DND-41 (cell line): ENCODE measurements at regions not wholly inside any gene's neighbourhood (a gene's known extent, or its start where the extent isn't known, plus 50 kb on each side); places are given as distances from the start of the nearest gene placed in this dataset.

Source experiments
- ATAC-seq: fragments of 200-7000 bp; cut with Tn5 transposase; 3 replicates; pipeline ENCODE4 v1.9.1; 2021; ENCODE audit warnings: low read depth; ENCODE audit not compliant: insufficient read depth
- DNase-seq: peaks from one replicate; pipeline ENCODE4 v3.0.0-alpha.2; 2020
- H2AFZ ChIP-seq: 2 replicates; pipeline ENCODE4 v1.6.0; 2012; ENCODE audit warnings: low read depth, low read length
- H3K27ac ChIP-seq: 2 replicates; pipeline ENCODE4 v1.5.1; 2012; ENCODE audit warnings: low read length, inconsistent platforms
- H3K27me3 ChIP-seq: fragments of 200-600 bp; sonication (generic); 2 replicates; pipeline ENCODE4 v1.6.0; 2012; ENCODE audit warnings: low read length, mild to moderate bottlenecking, inconsistent platforms; ENCODE audit not compliant: insufficient read depth, poor library complexity
- H3K36me3 ChIP-seq: 2 replicates; pipeline ENCODE4 v1.5.1; 2012; ENCODE audit warnings: low read length, inconsistent platforms; ENCODE audit not compliant: insufficient read depth
- H3K4me1 ChIP-seq: 2 replicates; pipeline ENCODE4 v1.5.1; 2012; ENCODE audit warnings: mild to moderate bottlenecking, low read length; ENCODE audit not compliant: insufficient read depth
- H3K4me2 ChIP-seq: 2 replicates; pipeline ENCODE4 v1.6.0; 2012; ENCODE audit warnings: mild to moderate bottlenecking, moderate library complexity, low read length, inconsistent platforms; ENCODE audit not compliant: insufficient read depth
- H3K4me3 ChIP-seq, 2 experiments: fragments of 200-600 bp in 1 of 2; shearing (Covaris generic) in 1 of 2; 2 replicates each; pipeline ENCODE4 v1.5.1; 2012 to 2016; ENCODE audit warnings: inconsistent platforms in 2 of 2, low read length in 2 of 2, mild to moderate bottlenecking in 2 of 2, low read depth in 1 of 2, moderate library complexity in 1 of 2
- H3K79me2 ChIP-seq: 2 replicates; pipeline ENCODE4 v1.6.0; 2012; ENCODE audit warnings: low read length, inconsistent platforms; ENCODE audit not compliant: insufficient read depth
- H3K9ac ChIP-seq: 2 replicates; pipeline ENCODE4 v1.6.0; 2012; ENCODE audit warnings: low read depth, mild to moderate bottlenecking, inconsistent platforms, low read length, moderate library complexity
- H3K9me3 ChIP-seq: 2 replicates; pipeline ENCODE4 v1.5.1; 2012; ENCODE audit warnings: low read length, moderate library complexity, mild to moderate bottlenecking, inconsistent platforms; ENCODE audit not compliant: insufficient read depth, severe bottlenecking
- H4K20me1 ChIP-seq: 2 replicates; pipeline ENCODE4 v1.6.0; 2012; ENCODE audit warnings: low read length; ENCODE audit not compliant: insufficient read depth
- EZH2 ChIP-seq: IDR thresholded peaks from 3 replicates; pipeline ENCODE4 v1.6.1; 2012; ENCODE audit warnings: borderline replicate concordance, low read depth, mild to moderate bottlenecking, moderate library complexity, low read length, inconsistent platforms; ENCODE audit not compliant: severe bottlenecking
- TF ChIP-seq, protein P1 (sequence below): IDR thresholded peaks from 2 replicates; pipeline ENCODE4 v1.5.1; 2012; ENCODE audit warnings: borderline replicate concordance, low read length, moderate library complexity, mild to moderate bottlenecking; ENCODE audit not compliant: poor library complexity, severe bottlenecking; ENCODE audit errors: extremely low read depth

DNA sequence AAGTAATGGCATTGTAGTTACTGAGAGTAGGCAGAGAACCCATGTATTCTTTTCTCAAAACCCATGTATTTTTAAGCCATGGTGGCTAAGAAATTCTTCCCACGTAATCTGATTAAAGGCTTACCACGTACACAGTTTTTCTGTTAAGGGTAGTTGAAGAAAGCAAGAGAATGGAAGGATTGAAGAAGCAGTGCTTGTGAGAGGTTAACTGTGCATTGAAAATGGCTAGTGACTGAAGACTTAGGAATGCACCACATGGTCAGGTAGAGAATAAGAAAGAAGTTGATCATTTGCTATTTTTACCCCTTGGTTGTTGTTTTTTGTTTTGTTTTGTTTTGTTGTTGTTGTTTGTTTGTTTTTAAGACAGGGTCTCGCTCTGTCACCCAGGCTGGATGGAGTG is 178.9 kb upstream of the SNX7 start:
- TF ChIP-seq EZH2: no peak
- TF ChIP-seq, protein P1, sequence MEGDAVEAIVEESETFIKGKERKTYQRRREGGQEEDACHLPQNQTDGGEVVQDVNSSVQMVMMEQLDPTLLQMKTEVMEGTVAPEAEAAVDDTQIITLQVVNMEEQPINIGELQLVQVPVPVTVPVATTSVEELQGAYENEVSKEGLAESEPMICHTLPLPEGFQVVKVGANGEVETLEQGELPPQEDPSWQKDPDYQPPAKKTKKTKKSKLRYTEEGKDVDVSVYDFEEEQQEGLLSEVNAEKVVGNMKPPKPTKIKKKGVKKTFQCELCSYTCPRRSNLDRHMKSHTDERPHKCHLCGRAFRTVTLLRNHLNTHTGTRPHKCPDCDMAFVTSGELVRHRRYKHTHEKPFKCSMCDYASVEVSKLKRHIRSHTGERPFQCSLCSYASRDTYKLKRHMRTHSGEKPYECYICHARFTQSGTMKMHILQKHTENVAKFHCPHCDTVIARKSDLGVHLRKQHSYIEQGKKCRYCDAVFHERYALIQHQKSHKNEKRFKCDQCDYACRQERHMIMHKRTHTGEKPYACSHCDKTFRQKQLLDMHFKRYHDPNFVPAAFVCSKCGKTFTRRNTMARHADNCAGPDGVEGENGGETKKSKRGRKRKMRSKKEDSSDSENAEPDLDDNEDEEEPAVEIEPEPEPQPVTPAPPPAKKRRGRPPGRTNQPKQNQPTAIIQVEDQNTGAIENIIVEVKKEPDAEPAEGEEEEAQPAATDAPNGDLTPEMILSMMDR: no peak
- ATAC-seq (no peak), DNase-seq (no peak)
- H3K9ac ChIP-seq: no peak overlapping the region
- H3K79me2 ChIP-seq: no peaks in the 10 kb centered on the region
- no peaks in the 10 kb centered on the region for H4K20me1 ChIP-seq
- no peaks in the 10 kb centered on the region for H3K36me3 ChIP-seq
- no peaks in the 10 kb centered on the region for H3K9me3 ChIP-seq
- H2AFZ ChIP-seq: no peak overlapping the region
- H3K27ac ChIP-seq: no peak overlapping the region
- no peak overlapping the region for H3K4me2 ChIP-seq
- no peaks in the 10 kb centered on the region for H3K27me3 ChIP-seq
- H3K4me3 ChIP-seq: no peak overlapping the region
- no peaks in the 10 kb centered on the region for H3K4me1 ChIP-seq

DNA sequence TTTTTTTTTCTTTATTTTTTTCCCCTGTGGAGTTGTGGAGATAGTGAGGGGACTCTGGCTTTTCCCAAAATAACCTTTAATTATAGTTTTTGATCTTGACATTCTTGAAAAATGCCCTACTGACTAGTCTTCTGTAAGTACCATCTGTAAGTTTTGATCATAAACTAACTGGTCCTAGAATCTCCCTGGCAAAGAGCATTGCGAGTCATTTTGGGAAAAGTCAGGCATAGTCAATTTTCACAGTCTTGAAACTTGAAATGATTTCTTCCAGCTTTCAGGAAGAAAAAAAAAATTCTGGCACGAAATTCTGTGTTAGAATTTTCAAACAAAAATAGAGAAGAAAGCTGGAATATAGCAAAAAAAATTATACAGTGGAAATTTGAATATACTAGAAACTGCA is 181.2 kb upstream of the SNX7 start:
- Histone ChIP-seq H3K79me2 (no peaks in the 10 kb centered on the region), H3K9ac (no peak overlapping the region), H3K27me3 (no peaks in the 10 kb centered on the region), H2AFZ (no peak overlapping the region), H3K9me3 (no peaks in the 10 kb centered on the region), H4K20me1 (no peaks in the 10 kb centered on the region), H3K4me3 (no peak overlapping the region), H3K27ac (no peak overlapping the region), H3K4me2 (no peak overlapping the region), H3K36me3 (no peaks in the 10 kb centered on the region), H3K4me1 (no peaks in the 10 kb centered on the region)
- DNase-seq (no peak), ATAC-seq (no peak)
- TF ChIP-seq, protein P1: no peak
- no peak for TF ChIP-seq EZH2

DNA sequence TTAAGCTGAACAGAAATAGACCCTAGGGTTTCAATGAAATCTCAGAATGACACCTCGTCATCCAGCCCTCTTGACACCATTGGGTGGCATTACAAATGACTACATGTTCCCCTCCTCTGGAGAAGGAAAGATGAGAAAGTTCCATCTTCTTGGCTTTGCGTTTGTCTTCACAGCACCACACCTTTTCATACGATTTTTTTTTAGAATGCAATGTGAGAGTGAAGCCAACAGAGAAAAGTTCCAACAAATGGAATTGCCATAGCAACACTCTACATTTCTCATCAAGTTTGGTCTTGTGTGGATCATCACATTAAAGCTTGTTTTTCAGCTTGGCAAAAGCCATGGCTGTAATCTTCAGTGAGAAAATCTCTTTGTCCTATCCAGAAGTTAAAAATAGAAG is 183.4 kb upstream of the SNX7 start:
- Histone ChIP-seq H3K27me3 (no peaks in the 10 kb centered on the region), H3K4me2 (no peak overlapping the region), H3K79me2 (no peaks in the 10 kb centered on the region), H3K36me3 (no peaks in the 10 kb centered on the region), H3K4me3 (no peak overlapping the region), H4K20me1 (no peaks in the 10 kb centered on the region), H3K27ac (no peak overlapping the region), H3K9ac (no peak overlapping the region), H3K9me3 (no peaks in the 10 kb centered on the region), H2AFZ (no peak overlapping the region), H3K4me1 (no peaks in the 10 kb centered on the region)
- ATAC-seq: no peak
- DNase-seq: no peak
- TF ChIP-seq EZH2: no peak
- TF ChIP-seq, protein P1: no peak

DNA sequence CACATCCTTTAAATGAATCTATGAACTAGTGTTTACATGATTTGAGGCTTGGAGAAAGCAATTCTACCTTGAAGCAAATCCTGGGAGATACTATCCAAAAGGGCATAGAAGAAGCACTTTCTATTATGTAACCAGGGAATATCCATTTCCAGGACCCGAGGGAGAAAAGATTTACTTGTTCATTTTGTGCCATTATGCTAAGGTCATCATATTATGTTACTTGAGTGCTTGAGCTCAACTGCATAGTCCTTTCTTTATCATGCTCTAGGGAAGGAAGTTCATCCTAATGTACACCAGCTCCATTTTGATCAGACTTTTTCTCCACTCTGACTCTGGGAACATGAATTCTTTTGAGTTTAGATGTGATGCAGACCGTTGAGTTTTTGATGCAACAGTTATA is 188.6 kb upstream of the SNX7 start:
- H4K20me1 ChIP-seq: no peaks in the 10 kb centered on the region
- no peaks in the 10 kb centered on the region for H3K79me2 ChIP-seq
- no peak overlapping the region for H3K27ac ChIP-seq
- H3K9ac ChIP-seq: no peak overlapping the region
- H3K4me1 ChIP-seq: peaks cover 7% of the 10 kb centered on the region; the same call in 1 of the 2 replicates
- no peaks in the 10 kb centered on the region for H3K27me3 ChIP-seq
- DNase-seq: no peak
- no peak for ATAC-seq
- no peak overlapping the region for H3K4me2 ChIP-seq
- TF ChIP-seq, protein P1: no peak
- TF ChIP-seq EZH2: no peak
- H3K9me3 ChIP-seq: no peaks in the 10 kb centered on the region
- H3K4me3 ChIP-seq: no peak overlapping the region
- H2AFZ ChIP-seq: no peak overlapping the region
- no peaks in the 10 kb centered on the region for H3K36me3 ChIP-seq
